ENCODE measurements at regions not wholly inside any gene's neighbourhood (a gene's known extent, or its start where the extent isn't known, plus 50 kb on each side); places are given as distances from the start of the nearest gene placed in this dataset.

DNA sequence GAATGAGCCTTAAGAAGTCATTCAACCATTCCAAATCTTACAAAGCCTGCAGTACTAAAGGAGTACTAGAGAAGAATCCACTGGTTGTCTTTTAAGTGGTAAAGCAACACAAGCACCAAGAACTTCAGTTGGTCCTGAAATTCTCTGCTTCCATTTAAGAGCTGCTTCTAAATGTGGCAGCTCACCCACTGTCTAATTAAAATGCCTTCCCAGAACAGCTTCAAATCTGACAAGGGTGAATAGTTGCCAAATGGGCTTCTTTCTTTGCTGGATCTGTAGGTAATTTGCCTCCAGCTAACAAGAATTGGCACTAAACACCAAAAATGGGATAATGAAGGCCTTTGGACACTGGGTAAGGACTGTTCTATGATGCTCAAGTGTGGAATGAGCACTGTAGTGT is 72.2 kb upstream of the NAP1L1 start:
- Histone ChIP-seq H3K27ac (no peak overlapping the region), H3K4me3 (replicated peaks in 1 of 3) (no peak overlapping the region), H3K27me3 (no peaks in the 10 kb centered on the region), H3K36me3 (no peaks in the 10 kb centered on the region), H3K9me3 (no peaks in the 10 kb centered on the region), H3K4me1 (no peaks in the 10 kb centered on the region)
- DNase-seq, result no peak
- intact Hi-C loops (cut with DNase I), result no loop called here
- TF ChIP-seq POLR2A (IDR thresholded peaks at IDR 0.05), result no peak
- TF ChIP-seq, protein P1, sequence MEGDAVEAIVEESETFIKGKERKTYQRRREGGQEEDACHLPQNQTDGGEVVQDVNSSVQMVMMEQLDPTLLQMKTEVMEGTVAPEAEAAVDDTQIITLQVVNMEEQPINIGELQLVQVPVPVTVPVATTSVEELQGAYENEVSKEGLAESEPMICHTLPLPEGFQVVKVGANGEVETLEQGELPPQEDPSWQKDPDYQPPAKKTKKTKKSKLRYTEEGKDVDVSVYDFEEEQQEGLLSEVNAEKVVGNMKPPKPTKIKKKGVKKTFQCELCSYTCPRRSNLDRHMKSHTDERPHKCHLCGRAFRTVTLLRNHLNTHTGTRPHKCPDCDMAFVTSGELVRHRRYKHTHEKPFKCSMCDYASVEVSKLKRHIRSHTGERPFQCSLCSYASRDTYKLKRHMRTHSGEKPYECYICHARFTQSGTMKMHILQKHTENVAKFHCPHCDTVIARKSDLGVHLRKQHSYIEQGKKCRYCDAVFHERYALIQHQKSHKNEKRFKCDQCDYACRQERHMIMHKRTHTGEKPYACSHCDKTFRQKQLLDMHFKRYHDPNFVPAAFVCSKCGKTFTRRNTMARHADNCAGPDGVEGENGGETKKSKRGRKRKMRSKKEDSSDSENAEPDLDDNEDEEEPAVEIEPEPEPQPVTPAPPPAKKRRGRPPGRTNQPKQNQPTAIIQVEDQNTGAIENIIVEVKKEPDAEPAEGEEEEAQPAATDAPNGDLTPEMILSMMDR (IDR thresholded peaks at IDR 0.05), result no peak

DNA sequence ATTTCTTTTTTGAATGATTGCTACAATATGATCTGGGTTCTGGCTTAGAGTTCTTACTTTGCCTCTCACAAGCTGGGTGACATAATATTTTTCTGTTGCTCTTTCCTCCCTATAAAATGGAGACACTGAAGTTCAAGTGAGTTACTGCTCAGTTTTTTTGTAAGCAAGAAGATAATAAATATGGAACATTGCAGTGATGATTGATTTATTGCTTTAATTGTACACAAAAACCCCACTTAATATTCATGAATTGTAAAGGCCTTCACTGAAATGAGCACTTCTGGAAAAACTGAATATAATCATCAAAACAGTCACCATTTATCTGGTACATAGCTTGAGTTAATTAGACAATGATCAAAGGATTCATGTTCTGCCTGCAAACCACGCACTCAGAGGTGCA is 71.8 kb upstream of the NAP1L1 start:
- H3K27ac ChIP-seq, result no peak overlapping the region
- H3K4me3 ChIP-seq (replicated peaks in 1 of 3), result no peak overlapping the region
- H3K9me3 ChIP-seq, result no peaks in the 10 kb centered on the region
- intact Hi-C loops (cut with DNase I), result no loop called here
- DNase-seq, result no peak
- H3K27me3 ChIP-seq, result no peaks in the 10 kb centered on the region
- TF ChIP-seq POLR2A (IDR thresholded peaks at IDR 0.05), result no peak
- TF ChIP-seq, protein P1 (IDR thresholded peaks at IDR 0.05), result no peak
- no peaks in the 10 kb centered on the region for H3K4me1 ChIP-seq
- 27 to 56% methylated on average over 1 of the region's 1 CpG for WGBS, 2 donors
- H3K36me3 ChIP-seq, result no peaks in the 10 kb centered on the region

DNA sequence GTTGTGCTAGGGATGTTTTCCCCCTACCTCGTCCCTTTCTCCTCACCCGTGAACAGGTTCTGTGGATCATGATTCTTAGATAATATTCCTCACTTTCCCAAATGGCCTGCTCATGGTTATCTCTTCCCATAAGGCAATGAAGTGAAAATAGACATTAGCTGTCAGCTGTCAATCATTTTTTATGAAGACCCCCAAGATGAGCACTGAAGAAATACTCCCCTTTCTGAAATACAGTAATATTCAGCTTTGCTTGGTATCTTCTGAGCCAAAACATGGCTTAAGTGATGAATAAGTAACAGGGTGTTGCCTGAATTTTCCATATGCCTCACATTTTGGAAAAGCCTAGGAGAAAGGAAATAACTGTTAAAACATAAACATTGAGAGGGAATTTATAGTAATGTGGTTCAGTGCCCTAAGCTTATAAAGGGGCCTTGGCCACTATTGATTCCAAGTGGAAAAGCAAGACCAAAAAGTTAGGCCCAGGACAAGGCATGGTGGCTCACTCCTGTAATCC is 70.7 kb upstream of the NAP1L1 start:
- intact Hi-C loops (cut with DNase I), result no loop called here
- H3K4me1 ChIP-seq, result no peaks in the 10 kb centered on the region
- no peak overlapping the region for H3K4me3 ChIP-seq (replicated peaks in 1 of 3)
- no peaks in the 10 kb centered on the region for H3K27me3 ChIP-seq
- WGBS, 2 donors, result 94% methylated on average over 2 of the region's 2 CpGs
- no peak for TF ChIP-seq POLR2A (IDR thresholded peaks at IDR 0.05)
- TF ChIP-seq, protein P1 (IDR thresholded peaks at IDR 0.05), result no peak
- no peak overlapping the region for H3K27ac ChIP-seq
- H3K36me3 ChIP-seq, result no peaks in the 10 kb centered on the region
- no peak for DNase-seq
- H3K9me3 ChIP-seq, result no peaks in the 10 kb centered on the region

DNA sequence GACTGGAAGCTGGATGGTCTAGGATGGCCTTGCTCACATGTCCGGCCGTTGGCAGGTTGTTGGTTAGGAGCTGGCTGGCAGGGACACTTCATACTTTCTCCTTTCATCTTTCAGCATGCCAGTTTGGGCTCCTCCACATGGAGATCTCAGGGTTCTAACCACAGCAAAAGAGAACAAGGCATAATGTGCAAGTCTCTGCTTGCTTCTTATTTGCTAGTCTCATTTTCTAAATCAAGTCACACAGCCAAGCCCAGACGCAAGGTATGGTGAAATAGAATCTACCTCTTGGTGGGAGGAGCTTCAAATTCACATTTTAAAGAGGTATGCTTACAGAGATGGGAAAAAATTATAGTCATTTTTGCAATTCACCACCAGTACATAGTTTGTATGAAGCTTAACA is 69.1 kb upstream of the NAP1L1 start:
- WGBS, 2 donors, result 90 to 91% methylated on average over 3 of the region's 3 CpGs
- Histone ChIP-seq H3K9me3 (no peaks in the 10 kb centered on the region), H3K36me3 (no peaks in the 10 kb centered on the region)

DNA sequence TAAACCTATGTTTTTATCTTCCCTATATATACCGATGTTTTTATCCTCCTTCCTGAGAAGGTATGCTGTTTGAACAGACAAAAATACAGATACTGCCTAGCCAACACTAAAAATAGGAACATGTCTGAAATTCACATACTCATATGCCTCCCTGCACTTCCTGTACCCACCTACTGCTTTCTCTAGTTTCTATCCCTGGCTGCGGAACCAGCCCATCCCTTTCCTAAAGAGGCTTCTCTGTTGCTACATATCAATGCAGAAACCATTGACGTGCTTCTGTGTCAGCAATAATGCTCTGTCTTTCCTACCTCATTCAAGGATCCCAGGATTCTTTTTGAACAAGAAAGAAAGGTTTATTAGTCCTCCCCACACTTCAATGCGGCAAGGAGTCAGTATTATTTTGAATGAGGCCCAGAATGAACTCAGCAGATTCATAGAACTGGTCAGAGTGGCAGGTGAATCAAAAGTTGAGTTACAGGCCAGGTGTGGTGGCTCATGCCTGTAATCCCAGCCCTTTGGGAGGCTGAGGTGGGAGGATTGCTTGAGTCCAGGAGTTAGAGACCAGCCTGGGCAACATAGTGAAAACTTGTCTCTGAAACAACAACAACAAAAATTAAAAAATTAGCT is 67.8 kb upstream of the NAP1L1 start:
- H3K9me3 ChIP-seq, result no peaks in the 10 kb centered on the region
- no peaks in the 10 kb centered on the region for H3K4me1 ChIP-seq
- no peaks in the 10 kb centered on the region for H3K27me3 ChIP-seq
- H3K36me3 ChIP-seq, result no peaks in the 10 kb centered on the region
- no peak overlapping the region for H3K4me3 ChIP-seq (replicated peaks in 1 of 3)
- 72 to 73% methylated on average over 4 of the region's 4 CpGs for WGBS, 2 donors
- no peak for DNase-seq
- intact Hi-C loops (cut with DNase I), result no loop called here
- no peak for TF ChIP-seq POLR2A (IDR thresholded peaks at IDR 0.05)
- TF ChIP-seq, protein P1 (IDR thresholded peaks at IDR 0.05), result no peak
- H3K27ac ChIP-seq, result no peak overlapping the region

More for the DNA sequence above, 69.1 kb upstream of the NAP1L1 start:
- intact Hi-C loops (cut with DNase I), result no loop called here
- Histone ChIP-seq H3K27ac (no peak overlapping the region), H3K4me3 (replicated peaks in 1 of 3) (no peak overlapping the region), H3K27me3 (no peaks in the 10 kb centered on the region), H3K4me1 (no peaks in the 10 kb centered on the region)
- no peak for DNase-seq
- TF ChIP-seq POLR2A (IDR thresholded peaks at IDR 0.05), result no peak
- TF ChIP-seq, protein P1 (IDR thresholded peaks at IDR 0.05), result no peak

Measured in thyroid gland (tissue), 4 donors.